Epithelial cell of esophagus (primary cell): ENCODE measurements at regions not wholly inside any gene's neighbourhood (a gene's known extent, or its start where the extent isn't known, plus 50 kb on each side); places are given as distances from the start of the nearest gene placed in this dataset.

Source experiments
- DNase-seq: peaks from one replicate; pipeline ENCODE4 v3.0.0; 2010; ENCODE audit warnings: low read depth
- H3K4me3 ChIP-seq: 2 replicates; pipeline ENCODE4 v1.5.1; 2011; ENCODE audit warnings: mild to moderate bottlenecking, low read length, control low read depth
- CTCF ChIP-seq: IDR thresholded peaks from 2 replicates; pipeline ENCODE4 v1.5.1; 2011; ENCODE audit warnings: low read depth, mild to moderate bottlenecking, low read length, control low read depth, inconsistent platforms; ENCODE audit not compliant: insufficient read depth; ENCODE audit errors: missing control alignments

- DNase-seq = peak; percentile 67
- no peak for TF ChIP-seq CTCF
- no peak overlapping the region for H3K4me3 ChIP-seq
Measured at GRCh38 chr22:27531782-27532530, 269.6 kb downstream of the MN1 start.

- no peak overlapping the region for H3K4me3 ChIP-seq
- DNase-seq = no peak
- TF ChIP-seq CTCF = no peak
Measured at GRCh38 chr22:27533105-27533745, 268.3 kb downstream of the MN1 start.

- H3K4me3 ChIP-seq = no peak overlapping the region
- peak; percentile 30 for DNase-seq
- TF ChIP-seq CTCF = no peak
Measured at GRCh38 chr22:27534720-27535125, 266.8 kb downstream of the MN1 start.

GRCh38 chr22:27535452-27535851 lies 266.1 kb downstream of the MN1 start:
- TF ChIP-seq CTCF = no peak
- DNase-seq = no peak
- no peak overlapping the region for H3K4me3 ChIP-seq

- no peak overlapping the region for H3K4me3 ChIP-seq
- DNase-seq = no peak
- no peak for TF ChIP-seq CTCF
Measured at GRCh38 chr22:27537501-27537900, 264.1 kb downstream of the MN1 start.

- H3K4me3 ChIP-seq = no peak overlapping the region
- no peak for DNase-seq
- no peak for TF ChIP-seq CTCF
Measured at GRCh38 chr22:27538666-27539065, 262.9 kb downstream of the MN1 start.

- DNase-seq = no peak
- TF ChIP-seq CTCF = peak; percentile 9
Measured at GRCh38 chr22:27540247-27540646, 261.3 kb downstream of the MN1 start.

More at GRCh38 chr22:27540247-27540646, 261.3 kb downstream of the MN1 start:
- H3K4me3 ChIP-seq = no peak overlapping the region
